K562 (cell line): ENCODE measurements at regions not wholly inside any gene's neighbourhood (a gene's known extent, or its start where the extent isn't known, plus 50 kb on each side); places are given as distances from the start of the nearest gene placed in this dataset.

Experiments
- ASH1L ChIP-seq: fragments of 450-650 bp; IDR thresholded peaks from 2 replicates; pipeline ENCODE4 v1.6.1; 2018; ENCODE audit warnings: borderline replicate concordance, mild to moderate bottlenecking, low read depth; ENCODE audit not compliant: partially characterized antibody
- CBX8 ChIP-seq: fragments of 200-600 bp; sonication (generic); IDR thresholded peaks from 2 replicates; pipeline ENCODE4 v1.6.1; 2012; ENCODE audit warnings: borderline replicate concordance, mixed run types, low read depth, mild to moderate bottlenecking, moderate library complexity, mixed read lengths, low read length, control low read depth, inconsistent platforms; ENCODE audit not compliant: poor library complexity, severe bottlenecking; ENCODE audit errors: extremely low read depth
- CC2D1A ChIP-seq: fragments of 450-650 bp; IDR thresholded peaks from 2 replicates; pipeline ENCODE4 v1.6.1; 2017; ENCODE audit warnings: mild to moderate bottlenecking
- CREBBP ChIP-seq: IDR thresholded peaks from one replicate; pipeline ENCODE4 v1.6.1; 2012; ENCODE audit warnings: low read depth, mild to moderate bottlenecking, control low read depth, inconsistent platforms, low read length
- DDX20 ChIP-seq: fragments of 450-650 bp; IDR thresholded peaks from 2 replicates; pipeline ENCODE4 v1.6.1; 2016; ENCODE audit warnings: missing genetic modification characterization, low read depth, mild to moderate bottlenecking, missing compliant biosample characterization, moderate library complexity
- E2F5 ChIP-seq: sonication (generic); formaldehyde crosslinking; IDR thresholded peaks from 2 replicates; pipeline ENCODE4 v1.8.0; 2022; ENCODE audit warnings: mild to moderate bottlenecking, missing genetic modification reagents
- ELF4 ChIP-seq: fragments of 450-650 bp; formaldehyde crosslinking; IDR thresholded peaks from 2 replicates; pipeline ENCODE4 v1.4.0; 2022; ENCODE audit warnings: missing genetic modification characterization
- HDGF ChIP-seq: fragments of 450-650 bp; IDR thresholded peaks from 2 replicates; pipeline ENCODE4 v1.6.1; 2016
- HMGN3 ChIP-seq: IDR thresholded peaks from 2 replicates; pipeline ENCODE4 v1.6.1; 2011; ENCODE audit warnings: borderline replicate concordance, low read depth, mild to moderate bottlenecking, mixed read lengths, low read length; ENCODE audit not compliant: insufficient read length; ENCODE audit errors: extremely low read depth
- HNRNPUL1 ChIP-seq: fragments of 200-400 bp; formaldehyde crosslinking; IDR thresholded peaks from 2 replicates; pipeline ENCODE4 v1.6.1; 2017; ENCODE audit warnings: low read length
- HOMEZ ChIP-seq: fragments of 250-450 bp; sonication (Bioruptor Pico); IDR thresholded peaks from 2 replicates; pipeline ENCODE4 v1.4.0; 2020; ENCODE audit warnings: mild to moderate bottlenecking, moderate library complexity
- ILK ChIP-seq: fragments of 450-650 bp; IDR thresholded peaks from 2 replicates; pipeline ENCODE4 v1.6.1; 2016; ENCODE audit warnings: missing genetic modification characterization, low read depth, mild to moderate bottlenecking, missing compliant biosample characterization, moderate library complexity, borderline replicate concordance
- NR4A1 ChIP-seq, 2 experiments: fragments of 250-450 bp in 1 of 2; fragments of 450-650 bp in 1 of 2; sonication (Bioruptor Pico) in 1 of 2; IDR thresholded peaks; 2 replicates each; pipeline versions ENCODE4 v1.4.0 to v1.6.1; 2016 to 2020; ENCODE audit warnings: mild to moderate bottlenecking in 2 of 2, missing compliant biosample characterization in 1 of 2, missing genetic modification characterization in 1 of 2, moderate library complexity in 1 of 2
- POU5F1 ChIP-seq: fragments of 150-350 bp; IDR thresholded peaks from 2 replicates; pipeline ENCODE4 v1.6.1; 2014; ENCODE audit warnings: borderline replicate concordance, low read length, low read depth, mild to moderate bottlenecking; ENCODE audit not compliant: partially characterized antibody
- PRMT5 ChIP-seq: sonication (generic); formaldehyde crosslinking; IDR thresholded peaks from 2 replicates; pipeline ENCODE4 v1.5.0; 2020; ENCODE audit warnings: missing genetic modification reagents
- SNIP1 ChIP-seq: fragments of 450-650 bp; IDR thresholded peaks from 2 replicates; pipeline ENCODE4 v1.7.1; 2017; ENCODE audit warnings: low read depth, mild to moderate bottlenecking
- TBP ChIP-seq: optimal IDR thresholded peaks from 2 replicates; pipeline ENCODE3; 2011; ENCODE audit warnings: low read depth, low read length, improper control_type of control experiment
- WHSC1 ChIP-seq: IDR thresholded peaks from one replicate; pipeline ENCODE4 v1.6.1; 2012; ENCODE audit warnings: low read length, control low read depth, inconsistent platforms
- ZC3H11A ChIP-seq: IDR thresholded peaks from 2 replicates; pipeline ENCODE4 v1.6.1; 2012; ENCODE audit warnings: low read depth, low read length, improper control_type of control experiment
- ZNF444 ChIP-seq: fragments of 250-450 bp; sonication (Bioruptor Pico); IDR thresholded peaks from 2 replicates; pipeline ENCODE4 v1.4.0; 2020; ENCODE audit warnings: mild to moderate bottlenecking, moderate library complexity
- ZNF644 ChIP-seq: fragments of 200-800 bp; sonication (Bioruptor generic); IDR thresholded peaks from 2 replicates; pipeline ENCODE4 v1.6.1; 2016; ENCODE audit warnings: low read depth, missing genetic modification characterization, missing compliant biosample characterization
- ZNF785 ChIP-seq: fragments of 250-450 bp; sonication (Bioruptor Pico); IDR thresholded peaks from 2 replicates; pipeline ENCODE4 v1.4.0; 2020; ENCODE audit warnings: mild to moderate bottlenecking
- TF ChIP-seq, protein P1 (sequence below): fragments of 150-350 bp; conservative IDR thresholded peaks from 2 replicates; pipeline ENCODE4 v1.6.1; 2014; ENCODE audit warnings: low read length
- TF ChIP-seq, protein P2 (sequence below): sonication (generic); formaldehyde crosslinking; IDR thresholded peaks from 2 replicates; pipeline ENCODE4 v1.8.1; 2023; ENCODE audit warnings: mild to moderate bottlenecking, missing genetic modification reagents

DNA sequence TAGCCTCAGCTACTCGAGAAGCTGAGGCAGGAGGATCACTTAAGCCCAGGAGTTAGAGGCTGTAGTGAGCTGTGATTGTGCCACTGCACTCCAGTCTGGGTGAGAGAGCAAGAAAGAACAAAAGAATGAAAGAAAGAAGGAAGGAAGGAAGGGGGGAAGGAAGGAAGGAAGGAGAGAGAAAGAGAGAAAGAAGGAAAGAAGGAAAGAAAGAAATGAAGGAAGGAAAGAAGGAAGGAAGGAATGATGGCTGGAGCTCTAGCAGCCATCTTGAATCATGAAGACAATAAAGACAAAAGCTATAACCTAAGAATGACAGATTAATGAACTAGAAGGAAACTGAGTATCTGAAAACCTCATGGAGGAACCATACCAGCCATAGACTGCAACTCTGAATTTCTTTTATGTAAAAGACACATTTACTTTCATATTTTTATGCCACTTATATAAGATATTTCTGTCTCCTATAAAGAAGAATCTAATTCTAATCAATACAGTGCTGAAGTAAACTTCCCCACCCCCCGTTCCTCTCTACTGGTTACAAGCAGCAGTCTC is 522.3 kb upstream of the JARID2 start (continued):
- TF ChIP-seq, protein P1, sequence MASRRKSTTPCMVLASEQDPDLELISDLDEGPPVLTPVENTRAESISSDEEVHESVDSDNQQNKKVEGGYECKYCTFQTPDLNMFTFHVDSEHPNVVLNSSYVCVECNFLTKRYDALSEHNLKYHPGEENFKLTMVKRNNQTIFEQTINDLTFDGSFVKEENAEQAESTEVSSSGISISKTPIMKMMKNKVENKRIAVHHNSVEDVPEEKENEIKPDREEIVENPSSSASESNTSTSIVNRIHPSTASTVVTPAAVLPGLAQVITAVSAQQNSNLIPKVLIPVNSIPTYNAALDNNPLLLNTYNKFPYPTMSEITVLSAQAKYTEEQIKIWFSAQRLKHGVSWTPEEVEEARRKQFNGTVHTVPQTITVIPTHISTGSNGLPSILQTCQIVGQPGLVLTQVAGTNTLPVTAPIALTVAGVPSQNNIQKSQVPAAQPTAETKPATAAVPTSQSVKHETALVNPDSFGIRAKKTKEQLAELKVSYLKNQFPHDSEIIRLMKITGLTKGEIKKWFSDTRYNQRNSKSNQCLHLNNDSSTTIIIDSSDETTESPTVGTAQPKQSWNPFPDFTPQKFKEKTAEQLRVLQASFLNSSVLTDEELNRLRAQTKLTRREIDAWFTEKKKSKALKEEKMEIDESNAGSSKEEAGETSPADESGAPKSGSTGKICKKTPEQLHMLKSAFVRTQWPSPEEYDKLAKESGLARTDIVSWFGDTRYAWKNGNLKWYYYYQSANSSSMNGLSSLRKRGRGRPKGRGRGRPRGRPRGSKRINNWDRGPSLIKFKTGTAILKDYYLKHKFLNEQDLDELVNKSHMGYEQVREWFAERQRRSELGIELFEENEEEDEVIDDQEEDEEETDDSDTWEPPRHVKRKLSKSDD = no peak
- TF ChIP-seq HOMEZ (CRISPR knock-in tag) (no peak), ZNF644 (tag) (no peak), CREBBP (no peak), ZNF785 (CRISPR knock-in tag) (no peak), HMGN3 (no peak), ELF4 (CRISPR knock-in tag) (no peak), CBX8 (no peak), CC2D1A (peak; percentile 46; the same call in 1 of the 2 replicates), HNRNPUL1 (no peak), WHSC1 (no peak), TBP (no peak), ASH1L (no peak), DDX20 (tag) (no peak), ZNF444 (CRISPR knock-in tag) (no peak), SNIP1 (no peak), ILK (tag) (no peak), NR4A1 (CRISPR knock-in tag; IDR thresholded peaks at IDR 0.05) (no peak), NR4A1 (tag; IDR thresholded peaks at IDR 0.05) (no peak), E2F5 (CRISPR knock-in tag) (no peak), PRMT5 (CRISPR knock-in tag) (no peak), ZC3H11A (no peak), HDGF (0 out of 2 replicates have a peak, but pooled peaks have one; percentile 46), POU5F1 (no peak)
- TF ChIP-seq, protein P2, sequence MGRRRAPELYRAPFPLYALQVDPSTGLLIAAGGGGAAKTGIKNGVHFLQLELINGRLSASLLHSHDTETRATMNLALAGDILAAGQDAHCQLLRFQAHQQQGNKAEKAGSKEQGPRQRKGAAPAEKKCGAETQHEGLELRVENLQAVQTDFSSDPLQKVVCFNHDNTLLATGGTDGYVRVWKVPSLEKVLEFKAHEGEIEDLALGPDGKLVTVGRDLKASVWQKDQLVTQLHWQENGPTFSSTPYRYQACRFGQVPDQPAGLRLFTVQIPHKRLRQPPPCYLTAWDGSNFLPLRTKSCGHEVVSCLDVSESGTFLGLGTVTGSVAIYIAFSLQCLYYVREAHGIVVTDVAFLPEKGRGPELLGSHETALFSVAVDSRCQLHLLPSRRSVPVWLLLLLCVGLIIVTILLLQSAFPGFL (CRISPR knock-in tag) = no peak
